Naive thymus-derived CD8-positive, alpha-beta T cell (primary cell): ENCODE measurements at regions not wholly inside any gene's neighbourhood (a gene's known extent, or its start where the extent isn't known, plus 50 kb on each side); places are given as distances from the start of the nearest gene placed in this dataset.

ENCODE experiments used
- ATAC-seq, 2 donors: fragments of 150-1000 bp; cut with Tn5 transposase in 1 of 2; sonication (Bioruptor Pico), chemical (Tn5 transposase) in 1 of 2; 1 replicate in 1 of 2; 2 replicates in 1 of 2; pipeline ENCODE4 v1.10.0; 2021; ENCODE audit warnings: mild to moderate bottlenecking in 2 of 2, moderate library complexity in 2 of 2
- POLR2A ChIA-PET: fragments of 350-600 bp; sonication (Branson Sonifier 250); formaldehyde crosslinking; loops from one replicate; lab custom pipeline; 2021; ENCODE audit warnings: antibody characterized with exemption; lab: Charles Lee
- DNase-seq, 10 donors: peaks; one replicate each; pipeline versions ENCODE4 v3.0.0 to v3.0.0-alpha.2; 2020 to 2022
- H3K27ac Mint-ChIP-seq, 10 donors: one replicate each; pipeline ENCODE4 v1.8.0; 2020 to 2022; ENCODE audit warnings: mild to moderate bottlenecking in 10 of 10, mixed read lengths in 10 of 10, moderate library complexity in 4 of 10, inconsistent platforms in 1 of 10
- H3K27me3 Mint-ChIP-seq, 5 donors: one replicate each; pipeline ENCODE4 v1.8.0; 2021 to 2022; ENCODE audit warnings: mixed read lengths in 5 of 5
- H3K36me3 Mint-ChIP-seq, 3 donors: one replicate each; pipeline ENCODE4 v1.8.0; 2020 to 2022; ENCODE audit warnings: mixed read lengths in 3 of 3, mild to moderate bottlenecking in 2 of 3, inconsistent platforms in 1 of 3
- H3K4me1 Mint-ChIP-seq, 4 donors: one replicate each; pipeline ENCODE4 v1.8.0; 2021 to 2022; ENCODE audit warnings: mixed read lengths in 4 of 4
- H3K4me3 Mint-ChIP-seq, 10 donors: one replicate each; pipeline ENCODE4 v1.8.0; 2020 to 2022; ENCODE audit warnings: mild to moderate bottlenecking in 10 of 10, mixed read lengths in 10 of 10, moderate library complexity in 6 of 10, inconsistent platforms in 1 of 10
- H3K9me3 Mint-ChIP-seq, 9 donors: one replicate each; pipeline ENCODE4 v1.8.0; 2020 to 2022; ENCODE audit warnings: mixed read lengths in 9 of 9, mild to moderate bottlenecking in 3 of 9, inconsistent platforms in 1 of 9, moderate library complexity in 1 of 9

GRCh38 chr12:94712815-94713515 is 62.6 kb upstream of the TMCC3 start:
- DNase-seq (no peak), ATAC-seq (no peak)
- Mint-ChIP-seq H3K9me3 (no peaks in the 10 kb centered on the region), H3K27me3 (peaks cover 0 to 3% (median 0%) of the 10 kb centered on the region in 5 donors), H3K4me3 (no peak overlapping the region), H3K36me3 (no peaks in the 10 kb centered on the region), H3K27ac (no peak overlapping the region), H3K4me1 (no peaks in the 10 kb centered on the region)
- POLR2A ChIA-PET, result no interaction called here

- no peaks in the 10 kb centered on the region for H3K36me3 Mint-ChIP-seq
- no peaks in the 10 kb centered on the region for H3K9me3 Mint-ChIP-seq
- POLR2A ChIA-PET, result interaction anchor here (0.6 kb wide), 1 partner anchor 270 kb away, joined by 3 read pairs; no protein-coding TSS in a partner anchor
- peaks cover 0 to 3% (median 0%) of the 10 kb centered on the region in 4 donors for H3K4me1 Mint-ChIP-seq
- no peak overlapping the region for H3K4me3 Mint-ChIP-seq
- H3K27ac Mint-ChIP-seq, result no peak overlapping the region
- peak in 1 of 2 donors; percentile 42 for ATAC-seq
- DNase-seq, result peak in 4 of 10 donors; percentile 12 to 25 (median 18)
- H3K27me3 Mint-ChIP-seq, result peaks cover 0 to 3% (median 0%) of the 10 kb centered on the region in 5 donors
Observed at GRCh38 chr12:94710933-94711332, 60.6 kb upstream of the TMCC3 start.

DNA sequence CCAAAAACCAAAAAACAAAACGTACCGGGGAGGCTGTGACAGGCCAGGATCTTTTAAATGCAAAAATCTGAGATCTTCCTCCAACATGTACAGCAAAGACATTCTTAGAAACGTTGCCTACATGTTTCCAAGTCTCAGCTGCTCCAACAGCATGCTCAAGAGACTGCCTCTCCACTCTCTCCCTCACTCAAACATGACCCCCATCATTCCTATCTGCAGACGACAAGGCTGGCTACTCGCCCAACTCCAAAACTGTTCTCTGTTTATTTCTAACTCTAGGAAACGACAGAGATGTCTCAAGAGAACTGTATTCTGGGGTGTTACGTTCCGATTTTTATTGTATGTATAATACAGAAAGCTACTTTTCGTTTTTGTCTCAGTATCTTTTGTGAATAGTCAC is 57.5 kb upstream of the TMCC3 start:
- Mint-ChIP-seq H3K4me3 (no peak overlapping the region), H3K27ac (no peak overlapping the region), H3K36me3 (no peaks in the 10 kb centered on the region), H3K27me3 (peaks cover 0 to 4% (median 0%) of the 10 kb centered on the region in 5 donors), H3K4me1 (peaks cover 0 to 10% (median 0%) of the 10 kb centered on the region in 4 donors), H3K9me3 (no peaks in the 10 kb centered on the region)
- no peak for DNase-seq
- POLR2A ChIA-PET, result no interaction called here
- ATAC-seq, result no peak

GRCh38 chr12:94707036-94707435 is 56.7 kb upstream of the TMCC3 start:
- DNase-seq (no peak), ATAC-seq (no peak)
- peaks cover 0 to 4% (median 0%) of the 10 kb centered on the region in 5 donors for H3K27me3 Mint-ChIP-seq
- peaks cover 0 to 10% (median 0%) of the 10 kb centered on the region in 4 donors for H3K4me1 Mint-ChIP-seq
- no peak overlapping the region for H3K4me3 Mint-ChIP-seq
- POLR2A ChIA-PET, result no interaction called here
- no peak overlapping the region for H3K27ac Mint-ChIP-seq
- no peaks in the 10 kb centered on the region for H3K36me3 Mint-ChIP-seq
- no peaks in the 10 kb centered on the region for H3K9me3 Mint-ChIP-seq

DNA sequence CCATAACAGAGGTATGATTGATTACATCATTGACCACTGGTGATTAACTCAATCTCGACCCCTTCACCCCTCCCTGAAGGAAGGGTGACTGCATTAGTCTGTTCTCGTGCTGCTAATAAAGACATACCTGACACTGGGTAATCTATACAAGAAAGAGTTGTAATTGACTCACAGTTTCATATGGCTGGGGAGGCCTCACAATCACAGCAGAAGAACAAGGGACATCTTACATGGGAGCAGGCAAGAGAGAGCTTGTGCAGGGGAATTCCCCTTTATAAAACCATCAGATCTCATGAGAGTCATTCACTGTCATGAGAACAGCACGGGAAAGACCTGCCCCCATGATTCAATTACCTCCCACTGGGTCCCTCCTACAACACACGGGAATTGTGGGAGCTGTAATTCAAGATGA is 55.9 kb upstream of the TMCC3 start:
- H3K4me3 Mint-ChIP-seq, result no peak overlapping the region
- peaks cover 0 to 10% (median 0%) of the 10 kb centered on the region in 4 donors for H3K4me1 Mint-ChIP-seq
- no peak for ATAC-seq
- DNase-seq, result no peak
- no peak overlapping the region for H3K27ac Mint-ChIP-seq
- H3K36me3 Mint-ChIP-seq, result no peaks in the 10 kb centered on the region
- POLR2A ChIA-PET, result no interaction called here
- peaks cover 0 to 4% (median 1%) of the 10 kb centered on the region in 5 donors for H3K27me3 Mint-ChIP-seq
- no peaks in the 10 kb centered on the region for H3K9me3 Mint-ChIP-seq

- ATAC-seq (no peak), DNase-seq (no peak)
- peaks cover 0 to 10% (median 0%) of the 10 kb centered on the region in 4 donors for H3K4me1 Mint-ChIP-seq
- no peak overlapping the region for H3K27ac Mint-ChIP-seq
- no peaks in the 10 kb centered on the region for H3K36me3 Mint-ChIP-seq
- peaks cover 0 to 4% (median 1%) of the 10 kb centered on the region in 5 donors for H3K27me3 Mint-ChIP-seq
- no peaks in the 10 kb centered on the region for H3K9me3 Mint-ChIP-seq
- H3K4me3 Mint-ChIP-seq, result no peak overlapping the region
- POLR2A ChIA-PET, result no interaction called here
Observed at GRCh38 chr12:94705676-94706075, 55.3 kb upstream of the TMCC3 start.

GRCh38 chr12:94704452-94705306 is 54.3 kb upstream of the TMCC3 start:
- Mint-ChIP-seq H3K9me3 (no peaks in the 10 kb centered on the region), H3K27ac (no peak overlapping the region), H3K4me1 (peaks cover 0 to 10% (median 0%) of the 10 kb centered on the region in 4 donors), H3K4me3 (no peak overlapping the region), H3K36me3 (no peaks in the 10 kb centered on the region), H3K27me3 (peaks cover 0 to 6% (median 2%) of the 10 kb centered on the region in 5 donors)
- ATAC-seq (no peak), DNase-seq (no peak)
- POLR2A ChIA-PET, result no interaction called here

DNA sequence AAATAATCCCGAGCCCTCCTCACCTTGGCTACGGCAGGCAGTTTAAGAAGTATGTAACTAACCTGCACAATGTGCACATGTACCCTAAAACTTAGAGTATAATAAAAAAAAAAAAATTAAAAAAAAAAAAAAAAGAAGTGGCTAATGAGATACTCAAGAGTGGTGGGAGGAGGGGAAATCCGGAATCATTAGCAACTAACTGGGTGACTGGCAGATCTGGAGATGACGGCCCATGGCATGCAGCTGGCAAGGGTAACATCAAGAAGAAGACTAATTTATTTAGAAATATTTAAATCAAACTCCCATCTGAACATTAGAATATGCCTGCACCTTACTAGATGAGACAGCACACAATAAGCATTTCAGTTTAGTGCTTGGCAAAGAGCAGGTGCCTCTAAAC is 52.3 kb upstream of the TMCC3 start:
- no peak overlapping the region for H3K27ac Mint-ChIP-seq
- ATAC-seq (no peak), DNase-seq (no peak)
- no peak overlapping the region for H3K4me3 Mint-ChIP-seq
- peaks cover 0 to 10% (median 0%) of the 10 kb centered on the region in 4 donors for H3K4me1 Mint-ChIP-seq
- H3K9me3 Mint-ChIP-seq, result no peaks in the 10 kb centered on the region
- H3K27me3 Mint-ChIP-seq, result peaks cover 0 to 12% (median 1%) of the 10 kb centered on the region in 5 donors
- POLR2A ChIA-PET, result no interaction called here
- no peaks in the 10 kb centered on the region for H3K36me3 Mint-ChIP-seq

DNA sequence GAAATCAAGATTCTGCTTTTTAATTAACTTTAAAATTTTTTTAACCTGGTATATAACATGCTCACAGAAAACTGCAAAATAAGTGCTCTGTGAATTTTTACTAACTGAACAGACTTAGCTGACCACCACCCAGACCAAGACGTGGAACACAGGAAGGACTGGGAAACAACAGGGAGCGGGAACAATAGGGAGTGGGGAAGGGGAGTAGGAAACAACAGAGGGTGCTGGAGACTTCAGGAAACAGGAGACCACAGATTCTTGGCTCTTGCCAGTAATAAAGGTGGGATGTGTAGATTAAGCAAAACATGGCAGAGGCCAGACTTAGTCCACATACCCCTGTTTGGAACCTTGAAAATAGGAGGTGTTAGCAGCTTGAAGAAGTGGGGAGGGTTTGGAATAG is 51.4 kb upstream of the TMCC3 start:
- H3K27me3 Mint-ChIP-seq, result peaks cover 0 to 12% (median 1%) of the 10 kb centered on the region in 5 donors
- POLR2A ChIA-PET, result no interaction called here
- no peak overlapping the region for H3K4me3 Mint-ChIP-seq
- DNase-seq, result no peak
- H3K27ac Mint-ChIP-seq, result no peak overlapping the region
- H3K36me3 Mint-ChIP-seq, result no peaks in the 10 kb centered on the region
- ATAC-seq, result no peak
- H3K9me3 Mint-ChIP-seq, result no peaks in the 10 kb centered on the region
- H3K4me1 Mint-ChIP-seq, result peaks cover 0 to 10% (median 0%) of the 10 kb centered on the region in 4 donors

DNA sequence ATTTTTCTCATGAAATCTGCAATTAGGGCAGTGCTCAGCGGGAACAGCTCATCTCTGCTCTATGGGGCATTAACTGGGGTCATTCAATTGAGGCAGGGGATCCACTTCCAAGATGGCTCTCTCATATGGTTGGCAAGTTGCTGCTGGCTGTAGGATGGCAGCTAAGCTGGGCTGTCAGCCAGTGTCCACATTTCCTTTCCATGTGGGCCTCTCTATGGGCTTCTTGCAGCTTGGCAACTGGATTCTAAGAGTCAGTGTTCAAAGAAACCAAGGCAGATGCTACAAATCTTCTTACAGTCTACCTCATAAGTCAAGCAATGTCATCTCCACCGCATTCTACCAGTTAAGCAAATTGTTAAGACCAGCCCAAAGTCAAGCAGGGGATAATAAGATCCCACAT is 50.3 kb upstream of the TMCC3 start:
- H3K4me3 Mint-ChIP-seq, result no peak overlapping the region
- POLR2A ChIA-PET, result no interaction called here
- no peak for DNase-seq
- H3K27me3 Mint-ChIP-seq, result peaks cover 0 to 12% (median 1%) of the 10 kb centered on the region in 5 donors
- no peaks in the 10 kb centered on the region for H3K9me3 Mint-ChIP-seq
- H3K27ac Mint-ChIP-seq, result no peak overlapping the region
- no peaks in the 10 kb centered on the region for H3K36me3 Mint-ChIP-seq
- ATAC-seq, result no peak
- peaks cover 0 to 6% (median 0%) of the 10 kb centered on the region in 4 donors for H3K4me1 Mint-ChIP-seq
